ENCODE measurements at regions not wholly inside any gene's neighbourhood (a gene's known extent, or its start where the extent isn't known, plus 50 kb on each side); places are given as distances from the start of the nearest gene placed in this dataset.
"Not testable (repeated sequence)": the region's sequence is repeated elsewhere in the genome, so short reads cannot be mapped to it uniquely, and the experiment has no call there.

DNA sequence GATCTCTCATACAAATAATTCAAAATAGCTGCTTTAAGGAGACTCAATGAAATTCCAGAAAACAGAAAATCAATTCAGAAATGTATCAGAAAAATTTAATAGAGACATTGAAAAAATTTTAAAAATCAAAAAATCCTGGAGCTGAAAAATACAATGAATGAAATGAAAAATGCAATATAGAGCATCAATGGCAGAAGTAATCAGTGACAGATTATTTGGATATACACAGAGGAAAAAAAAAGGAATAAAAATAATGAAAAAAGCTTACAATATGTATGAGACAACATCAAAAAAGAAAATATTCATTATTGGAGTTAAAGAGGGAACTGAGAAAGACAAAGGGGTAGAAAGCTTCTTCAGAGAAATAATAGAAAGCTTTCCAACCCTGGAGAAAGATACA is 122.9 kb upstream of the KLF14 start:
- H3K4me2 ChIP-seq (ENCODE audit: insufficient read depth, low read length): no peak overlapping the region
- peaks cover 10% of the 10 kb centered on the region for H3K4me1 ChIP-seq (ENCODE audit: control insufficient read depth, extremely low read depth, insufficient read depth, low read length)
- no TSS peak for BruUV-seq (replicated peaks)
- H3K36me3 ChIP-seq (ENCODE audit: control insufficient read depth in 2 of 2, extremely low read depth in 1 of 2, insufficient read depth in 2 of 2, low read length in 2 of 2): peaks cover 4 to 7% of the 10 kb centered on the region in 2 experiments
- ChIA-PET POLR2A (no interaction called here), CTCF (interaction anchor here (1.3 kb wide), 1 partner anchor 25 kb away, joined by 4 read pairs; no protein-coding TSS in a partner anchor)
- dilution Hi-C loops (cut with MboI; ENCODE audit: extremely low pct_ligation_motif_present, low sequenced_read_pairs) (no loop called here), intact Hi-C loops (cut with micrococcal nuclease) (no loop called here)
- TF ChIP-seq FOS (IDR thresholded peaks at IDR 0.05; ENCODE audit: borderline replicate concordance, insufficient read depth, low read length): no peak
- TF ChIP-seq GATA2 (IDR thresholded peaks at IDR 0.05; ENCODE audit: insufficient read depth, insufficient read length, low read depth, low read length): no peak
- TF ChIP-seq POLR2AphosphoS5 (IDR thresholded peaks at IDR 0.05; ENCODE audit: insufficient read depth, low read depth, low read length): no peak
- no peak for TF ChIP-seq EZH2 (IDR thresholded peaks at IDR 0.05; ENCODE audit: borderline replicate concordance, low read depth, low read length, severe bottlenecking)
- no peak for TF ChIP-seq POLR2A (IDR thresholded peaks at IDR 0.05; ENCODE audit: low read depth, low read length)
- TF ChIP-seq, protein P1, sequence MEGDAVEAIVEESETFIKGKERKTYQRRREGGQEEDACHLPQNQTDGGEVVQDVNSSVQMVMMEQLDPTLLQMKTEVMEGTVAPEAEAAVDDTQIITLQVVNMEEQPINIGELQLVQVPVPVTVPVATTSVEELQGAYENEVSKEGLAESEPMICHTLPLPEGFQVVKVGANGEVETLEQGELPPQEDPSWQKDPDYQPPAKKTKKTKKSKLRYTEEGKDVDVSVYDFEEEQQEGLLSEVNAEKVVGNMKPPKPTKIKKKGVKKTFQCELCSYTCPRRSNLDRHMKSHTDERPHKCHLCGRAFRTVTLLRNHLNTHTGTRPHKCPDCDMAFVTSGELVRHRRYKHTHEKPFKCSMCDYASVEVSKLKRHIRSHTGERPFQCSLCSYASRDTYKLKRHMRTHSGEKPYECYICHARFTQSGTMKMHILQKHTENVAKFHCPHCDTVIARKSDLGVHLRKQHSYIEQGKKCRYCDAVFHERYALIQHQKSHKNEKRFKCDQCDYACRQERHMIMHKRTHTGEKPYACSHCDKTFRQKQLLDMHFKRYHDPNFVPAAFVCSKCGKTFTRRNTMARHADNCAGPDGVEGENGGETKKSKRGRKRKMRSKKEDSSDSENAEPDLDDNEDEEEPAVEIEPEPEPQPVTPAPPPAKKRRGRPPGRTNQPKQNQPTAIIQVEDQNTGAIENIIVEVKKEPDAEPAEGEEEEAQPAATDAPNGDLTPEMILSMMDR (IDR thresholded peaks at IDR 0.05; ENCODE audit: extremely low read depth in 1 of 2, insufficient read depth in 1 of 2, low read depth in 1 of 2, low read length in 2 of 2): no peak
- TF ChIP-seq, protein P2, sequence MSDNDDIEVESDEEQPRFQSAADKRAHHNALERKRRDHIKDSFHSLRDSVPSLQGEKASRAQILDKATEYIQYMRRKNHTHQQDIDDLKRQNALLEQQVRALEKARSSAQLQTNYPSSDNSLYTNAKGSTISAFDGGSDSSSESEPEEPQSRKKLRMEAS (IDR thresholded peaks at IDR 0.05; ENCODE audit: insufficient read depth, insufficient read length): no peak
- TF ChIP-seq JUN (IDR thresholded peaks at IDR 0.05; ENCODE audit: borderline replicate concordance, insufficient read depth, insufficient read length, low read depth): no peak
- no peak for TF ChIP-seq MYC (IDR thresholded peaks at IDR 0.05; ENCODE audit: low read depth, low read length)
- no peak overlapping the region for H3K27ac ChIP-seq (ENCODE audit: insufficient read depth, low read depth, low read length)
- H3K9ac ChIP-seq (replicated peaks; ENCODE audit: extremely low read depth, insufficient read depth, low read length): no peak overlapping the region
- no peak overlapping the region for H2AFZ ChIP-seq (ENCODE audit: low read depth, low read length)
- H4K20me1 ChIP-seq (replicated peaks; ENCODE audit: control insufficient read depth, extremely low read depth, insufficient read depth, low read length): no peaks in the 10 kb centered on the region
- H3K79me2 ChIP-seq (ENCODE audit: control insufficient read depth, insufficient read depth, low read length): no peaks in the 10 kb centered on the region
- no peaks in the 10 kb centered on the region for H3K27me3 ChIP-seq (ENCODE audit: control insufficient read depth in 2 of 2, insufficient read depth in 2 of 2, low read length in 2 of 2)
- no peaks in the 10 kb centered on the region for H3K9me1 ChIP-seq (replicated peaks; ENCODE audit: control insufficient read depth, extremely low read depth, insufficient read depth, low read length)
- no peak overlapping the region for H3K4me3 ChIP-seq (replicated peaks in 1 of 3; ENCODE audit: insufficient read depth in 1 of 3, low read depth in 1 of 3, low read length in 3 of 3)
- no peak for DNase-seq (ENCODE audit: low read depth, low spot score)
- H3K9me3 ChIP-seq (replicated peaks; ENCODE audit: control insufficient read depth, insufficient read depth, low read length): peaks cover 2% of the 10 kb centered on the region
- FAIRE-seq: no peak

DNA sequence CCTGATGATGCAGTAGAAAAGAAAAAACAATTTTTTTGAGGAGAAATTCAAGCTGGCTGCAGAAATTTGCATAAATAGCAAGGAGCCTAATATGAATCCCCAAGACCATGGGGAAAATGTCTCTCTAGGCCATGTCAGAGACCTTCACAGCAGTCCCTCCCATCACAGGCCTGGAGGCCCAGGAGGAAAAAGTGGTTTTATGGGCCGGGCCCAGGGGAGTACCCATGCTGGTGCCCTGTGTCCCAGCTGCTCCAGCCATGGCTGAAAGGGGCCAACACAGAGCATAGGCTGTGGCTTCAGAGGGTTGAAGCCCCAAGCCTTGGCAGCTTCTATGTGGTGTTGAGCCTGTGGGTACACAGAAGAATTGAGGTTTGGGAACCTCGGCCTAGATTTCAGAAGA is 126.8 kb upstream of the KLF14 start:
- BruUV-seq (replicated peaks); H3K9me1 ChIP-seq (replicated peaks; ENCODE audit: control insufficient read depth, extremely low read depth, insufficient read depth, low read length); H3K9ac ChIP-seq (replicated peaks; ENCODE audit: extremely low read depth, insufficient read depth, low read length); H3K79me2 ChIP-seq (ENCODE audit: control insufficient read depth, insufficient read depth, low read length); intact Hi-C loops (cut with micrococcal nuclease); H2AFZ ChIP-seq (ENCODE audit: low read depth, low read length); H3K36me3 ChIP-seq (ENCODE audit: control insufficient read depth in 2 of 2, extremely low read depth in 1 of 2, insufficient read depth in 2 of 2, low read length in 2 of 2); H4K20me1 ChIP-seq (replicated peaks; ENCODE audit: control insufficient read depth, extremely low read depth, insufficient read depth, low read length); FAIRE-seq; H3K4me1 ChIP-seq (ENCODE audit: control insufficient read depth, extremely low read depth, insufficient read depth, low read length); H3K27me3 ChIP-seq (ENCODE audit: control insufficient read depth in 2 of 2, insufficient read depth in 2 of 2, low read length in 2 of 2); H3K4me2 ChIP-seq (ENCODE audit: insufficient read depth, low read length); POLR2A ChIA-PET; H3K4me3 ChIP-seq (replicated peaks in 1 of 3; ENCODE audit: insufficient read depth in 1 of 3, low read depth in 1 of 3, low read length in 3 of 3); dilution Hi-C loops (cut with MboI; ENCODE audit: extremely low pct_ligation_motif_present, low sequenced_read_pairs); H3K9me3 ChIP-seq (replicated peaks; ENCODE audit: control insufficient read depth, insufficient read depth, low read length); DNase-seq (ENCODE audit: low read depth, low spot score); H3K27ac ChIP-seq (ENCODE audit: insufficient read depth, low read depth, low read length): not testable (repeated sequence)
- CTCF ChIA-PET: interaction anchor here (0.6 kb wide), 1 partner anchor 139 kb away, joined by 3 read pairs; no protein-coding TSS in a partner anchor
